GM21447 (cell line): ENCODE measurements at regions not wholly inside any gene's neighbourhood (a gene's known extent, or its start where the extent isn't known, plus 50 kb on each side); places are given as distances from the start of the nearest gene placed in this dataset.

ENCODE experiments used
- ATAC-seq: cut with Tn5 transposase; IDR thresholded peaks from one replicate; pipeline ENCODE4 v1.9.1; 2021; ENCODE audit not compliant: unreplicated experiment

DNA sequence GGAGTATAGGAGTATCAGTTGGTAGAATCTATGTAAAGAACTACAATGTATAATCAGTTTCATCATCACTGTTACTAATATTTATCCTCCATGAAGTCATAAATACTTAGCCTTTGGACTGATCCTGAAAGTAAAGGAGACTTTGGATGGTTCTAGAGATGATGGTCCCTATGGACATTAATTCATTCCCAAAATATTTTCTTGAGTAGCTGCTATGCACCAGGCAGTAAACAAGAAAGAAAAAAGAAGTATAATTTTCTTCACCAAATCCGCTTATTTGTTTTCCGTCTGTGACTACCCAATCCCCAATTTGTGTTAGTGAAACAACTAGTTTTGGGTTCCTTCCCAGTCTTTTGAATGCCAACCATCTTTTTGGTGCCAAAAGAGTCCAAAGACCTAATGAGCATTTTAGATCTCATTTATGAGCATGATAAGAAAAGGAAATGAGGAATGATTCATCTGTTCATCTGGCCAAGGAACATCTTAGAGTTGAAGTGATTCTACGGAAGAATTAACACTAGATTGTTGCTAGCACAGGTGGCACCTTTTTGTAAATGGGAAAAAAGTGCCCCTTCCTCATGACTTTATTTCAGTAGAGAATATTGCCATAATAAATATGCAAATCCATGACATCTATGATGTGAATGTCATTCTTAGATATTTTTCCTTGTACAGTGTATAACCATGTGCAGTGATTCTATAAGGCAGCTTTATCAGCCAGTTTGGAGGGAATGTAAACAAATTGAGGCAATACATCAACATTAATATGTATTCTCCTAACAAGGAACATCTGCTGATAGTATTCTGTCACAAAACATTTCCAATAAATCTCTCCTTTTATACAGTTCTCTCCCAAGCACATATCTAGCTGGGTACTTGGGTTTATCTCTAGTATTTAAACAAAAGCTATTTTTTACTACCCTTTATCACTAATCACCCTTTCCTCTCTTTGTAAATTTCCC, 85.1 kb upstream of the CCDC91 start:
- no peak for ATAC-seq

GRCh38 chr12:28107679-28108078, 82.6 kb upstream of the CCDC91 start:
- no peak for ATAC-seq

DNA sequence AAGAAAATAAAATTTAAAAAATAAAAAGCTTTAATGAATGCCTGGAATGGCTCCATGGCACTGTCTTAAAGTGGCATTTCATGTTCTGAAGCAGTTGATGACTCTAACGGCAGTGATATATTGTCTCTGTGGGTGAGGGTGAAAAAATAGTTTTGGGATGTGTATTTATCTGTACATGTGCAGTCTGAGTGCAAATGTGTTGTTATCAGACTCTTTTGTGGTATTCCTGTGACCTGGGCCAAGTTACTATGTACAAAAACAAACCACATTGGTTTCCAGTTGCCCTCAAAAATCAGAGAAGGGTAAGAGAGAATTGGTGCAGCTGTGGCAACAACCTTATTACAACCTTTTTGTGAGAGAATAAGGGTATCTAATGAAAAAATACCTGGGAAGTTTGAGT, 81.7 kb upstream of the CCDC91 start:
- ATAC-seq: no peak

DNA sequence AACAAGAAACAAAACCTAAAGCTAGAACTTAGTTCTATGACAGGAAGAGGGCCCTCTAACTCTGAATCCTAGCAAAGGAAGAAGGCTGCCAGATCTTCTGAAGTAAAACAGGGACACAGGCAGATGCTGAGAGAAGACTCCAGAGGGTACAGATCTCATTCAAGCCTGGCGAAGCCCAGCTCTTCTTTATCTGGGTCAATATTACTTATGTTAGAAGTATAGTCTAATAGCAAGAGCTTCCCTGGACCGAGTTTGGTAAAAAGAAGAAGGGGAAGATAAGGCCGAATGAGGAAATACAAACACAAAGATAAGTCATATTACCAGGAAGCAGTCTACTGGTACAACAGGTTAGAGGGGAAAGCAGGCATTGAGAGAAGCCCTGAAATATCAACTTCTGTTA, 79.9 kb upstream of the CCDC91 start:
- ATAC-seq: no peak

DNA sequence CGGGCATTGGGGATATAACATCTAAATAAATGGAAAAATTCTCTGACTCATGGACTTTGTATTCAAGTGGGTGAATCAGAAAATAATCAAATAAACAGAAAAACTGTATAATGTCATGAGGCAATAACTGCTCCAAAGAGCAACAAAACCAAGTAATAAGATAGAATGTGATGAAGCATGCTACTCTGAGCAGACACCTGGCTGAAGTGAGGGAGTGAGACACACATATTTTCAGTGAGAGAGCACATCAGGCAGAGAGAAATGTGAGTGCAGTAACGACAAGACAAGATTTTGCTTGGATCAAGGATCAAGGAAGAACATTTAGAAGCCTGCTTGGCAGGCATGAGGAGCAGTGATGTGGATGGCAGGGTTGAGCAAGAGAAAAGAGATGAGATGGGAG, 75.8 kb upstream of the CCDC91 start:
- no peak for ATAC-seq

GRCh38 chr12:28121433-28121832, 68.8 kb upstream of the CCDC91 start:
- no peak for ATAC-seq

DNA sequence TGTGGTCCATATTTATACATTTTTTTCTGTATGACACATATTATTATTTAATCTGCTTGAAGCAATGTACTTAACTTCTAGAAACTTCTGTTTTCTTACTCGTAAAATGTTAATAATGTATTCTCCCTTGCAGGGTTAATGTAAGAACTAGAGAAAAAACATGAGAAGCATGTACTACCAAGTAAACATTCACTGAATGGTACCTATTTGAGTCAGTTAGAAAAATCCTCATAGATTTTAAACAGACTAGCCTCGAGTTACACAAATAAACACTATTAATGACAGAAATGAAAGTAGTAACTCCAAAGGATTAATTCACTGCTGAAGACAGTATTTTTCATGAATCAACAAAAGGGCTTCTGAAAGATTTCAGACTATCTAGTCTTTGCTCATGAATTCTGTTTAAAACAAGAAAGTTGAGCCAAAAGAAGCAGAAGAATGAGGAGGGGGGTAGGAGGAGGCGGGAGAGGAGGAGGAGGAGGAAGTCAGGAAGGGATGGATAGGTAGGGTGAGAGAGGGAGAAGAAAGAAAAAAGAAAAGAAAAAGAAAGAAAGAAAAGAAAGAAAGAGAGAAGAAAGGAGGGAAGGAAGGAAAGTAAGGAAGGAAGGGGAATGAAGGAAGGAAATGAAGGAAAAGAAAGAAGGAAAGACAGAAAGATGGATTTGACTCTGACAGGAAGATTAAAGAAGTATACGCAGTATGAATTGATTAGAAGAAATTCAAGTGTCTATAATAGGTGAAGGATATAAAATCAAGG, 68.2 kb upstream of the CCDC91 start:
- no peak for ATAC-seq

- no peak for ATAC-seq
These were observed 67.5 kb upstream of the CCDC91 start for GRCh38 chr12:28122756-28123155.

- ATAC-seq: no peak
These were observed 62.8 kb upstream of the CCDC91 start for GRCh38 chr12:28127455-28127854.

GRCh38 chr12:28129031-28129430, 61.2 kb upstream of the CCDC91 start:
- no peak for ATAC-seq

DNA sequence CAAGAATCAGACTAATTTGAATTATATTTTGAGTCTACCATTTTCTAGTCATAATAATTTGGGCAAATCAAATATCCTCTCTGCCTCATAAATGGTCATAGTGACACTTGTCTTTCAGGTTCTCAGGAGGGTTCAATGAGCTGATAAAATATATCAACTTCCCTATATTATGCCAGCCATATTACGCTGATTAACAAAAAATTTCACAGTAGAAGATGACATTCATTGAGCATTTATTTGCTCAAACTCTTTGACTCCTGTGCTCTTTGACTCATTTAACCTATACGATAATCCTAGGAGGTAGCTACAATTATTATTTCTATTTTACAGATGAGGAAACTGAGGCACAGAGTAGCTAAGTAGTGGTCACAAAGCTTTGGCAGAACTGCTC, 60.0 kb upstream of the CCDC91 start:
- ATAC-seq: no peak

DNA sequence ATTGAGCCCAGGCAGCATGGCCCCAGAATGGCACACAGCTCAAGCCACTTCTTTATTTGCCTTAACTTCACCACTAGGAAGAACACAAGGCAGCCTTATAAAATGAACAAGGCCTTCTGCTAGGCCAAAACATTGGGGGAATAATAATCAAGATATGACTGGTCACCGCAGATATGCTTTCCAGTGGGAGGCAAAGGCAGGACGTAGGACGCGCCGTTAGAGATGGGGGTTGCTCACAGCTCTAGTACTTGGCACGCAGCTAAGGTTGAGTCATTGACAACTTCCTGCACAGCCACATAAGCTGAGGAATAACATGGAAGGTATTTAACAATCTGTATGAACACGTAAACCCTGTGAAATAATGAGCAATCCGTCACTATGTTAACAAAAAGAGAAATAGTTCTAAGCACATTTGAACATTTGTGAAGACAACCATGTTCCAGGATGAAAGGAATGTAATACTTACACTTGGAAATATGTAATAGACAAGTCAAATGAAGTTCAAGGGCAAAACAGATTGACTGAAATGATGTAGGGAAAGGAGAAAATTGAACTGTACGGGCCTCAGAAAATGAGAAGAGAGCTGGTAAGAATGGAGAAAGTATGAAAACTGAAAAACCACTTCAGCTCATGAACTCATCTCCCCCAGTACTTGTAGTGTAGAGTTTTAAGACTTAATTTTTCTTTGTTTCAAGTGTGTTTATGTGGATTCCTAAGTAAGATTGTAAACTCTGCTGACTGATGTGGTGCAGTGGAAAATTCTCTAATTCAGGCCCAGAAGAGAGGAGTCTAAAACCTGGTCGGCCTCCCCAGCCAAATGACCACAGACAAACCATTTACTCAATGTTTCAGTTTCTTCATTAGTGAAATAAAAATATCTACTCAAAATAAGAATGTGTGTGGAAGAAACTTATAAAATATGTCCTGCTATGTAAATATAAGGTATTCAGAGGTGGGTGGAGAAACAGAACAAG, 59.3 kb upstream of the CCDC91 start:
- no peak for ATAC-seq

DNA sequence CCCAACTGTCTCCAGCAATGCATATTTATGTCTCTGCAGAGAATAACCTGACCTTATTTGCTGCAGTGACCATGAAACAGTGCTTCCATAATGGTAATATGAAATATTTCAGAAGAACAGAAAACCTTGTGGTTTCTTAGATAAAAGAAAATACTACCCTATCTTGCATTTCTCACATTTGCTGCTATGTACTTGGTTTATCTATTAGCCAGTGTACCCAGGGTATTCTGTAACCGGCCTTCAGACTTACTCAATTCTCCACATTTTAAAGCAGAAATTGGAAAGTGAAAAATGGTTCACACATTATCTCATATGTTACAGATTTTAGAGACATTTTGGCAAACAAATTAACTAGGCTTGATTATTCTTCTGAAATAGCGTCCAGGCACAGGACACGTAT, 57.9 kb upstream of the CCDC91 start:
- ATAC-seq: no peak

GRCh38 chr12:28135801-28136439, 54.3 kb upstream of the CCDC91 start:
- no peak for ATAC-seq

GRCh38 chr12:28137414-28137813, 52.8 kb upstream of the CCDC91 start:
- no peak for ATAC-seq

DNA sequence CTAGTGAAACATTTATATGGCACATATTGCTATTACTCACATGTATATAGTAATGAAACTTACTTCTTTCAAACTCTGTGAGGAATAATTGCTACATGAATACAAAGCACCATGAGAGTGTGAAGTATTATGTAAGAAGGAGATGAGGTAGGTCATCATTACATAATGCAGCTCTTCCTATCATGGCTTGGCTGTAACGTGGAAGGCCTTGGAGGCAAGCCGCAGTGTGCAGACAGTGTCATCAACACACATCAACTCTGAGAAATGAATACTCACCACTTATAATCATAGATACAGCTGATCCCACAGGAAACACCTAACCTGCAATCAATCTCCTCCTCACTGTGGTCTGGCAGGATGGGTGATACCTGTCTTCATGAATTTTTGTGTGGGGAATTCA, 49.9 kb upstream of the CCDC91 start:
- ATAC-seq: no peak
